HEK293T (cell line): ENCODE measurements at regions not wholly inside any gene's neighbourhood (a gene's known extent, or its start where the extent isn't known, plus 50 kb on each side); places are given as distances from the start of the nearest gene placed in this dataset.

ENCODE experiments used
- BHLHE40 ChIP-seq: fragments of 450-650 bp; IDR thresholded peaks from 2 replicates; pipeline ENCODE4 v1.6.1; 2016; ENCODE audit warnings: mild to moderate bottlenecking, moderate library complexity, borderline replicate concordance
- ELF4 ChIP-seq: fragments of 450-650 bp; IDR thresholded peaks from 2 replicates; pipeline ENCODE4 v1.6.1; 2017; ENCODE audit warnings: antibody characterized with exemption
- FOXM1 ChIP-seq: fragments of 450-650 bp; IDR thresholded peaks from 2 replicates; pipeline ENCODE4 v1.6.1; 2017; ENCODE audit warnings: mild to moderate bottlenecking, borderline replicate concordance
- LEF1 ChIP-seq: fragments of 450-650 bp; IDR thresholded peaks from 2 replicates; pipeline ENCODE4 v1.6.1; 2017; ENCODE audit warnings: mild to moderate bottlenecking, borderline replicate concordance
- NFRKB ChIP-seq: fragments of 450-650 bp; IDR thresholded peaks from 2 replicates; pipeline ENCODE4 v1.6.1; 2016; ENCODE audit warnings: mild to moderate bottlenecking, moderate library complexity
- SUZ12 ChIP-seq: fragments of 450-650 bp; IDR thresholded peaks from 2 replicates; pipeline ENCODE4 v1.6.1; 2016; ENCODE audit warnings: mild to moderate bottlenecking

GRCh38 chr5:89756955-89757354 lies 652.6 kb downstream of the CETN3 start:
- TF ChIP-seq BHLHE40 (no peak), LEF1 (no peak), SUZ12 (no peak), FOXM1 (no peak), NFRKB (no peak), ELF4 (no peak)
